ENCODE measurements at regions not wholly inside any gene's neighbourhood (a gene's known extent, or its start where the extent isn't known, plus 50 kb on each side); places are given as distances from the start of the nearest gene placed in this dataset.

- Histone ChIP-seq H3K27ac (ENCODE audit: low read length) (no peak overlapping the region), H3K9ac (ENCODE audit: low read length) (no peak overlapping the region), H3K4me3 (ENCODE audit: low read length) (no peak overlapping the region), H3F3A (ENCODE audit: insufficient read depth, low read length) (no peaks in the 10 kb centered on the region), H3K9me3 (replicated peaks; ENCODE audit: insufficient read depth, low read length) (no peaks in the 10 kb centered on the region; the same call in 1 of the 2 replicates), H3K79me2 (ENCODE audit: low read length) (no peaks in the 10 kb centered on the region), H2AFZ (ENCODE audit: low read length) (no peak overlapping the region), H3K9me2 (replicated peaks; ENCODE audit: insufficient read depth, low read length) (no peaks in the 10 kb centered on the region), H4K20me1 (ENCODE audit: insufficient read depth, low read length) (no peaks in the 10 kb centered on the region), H3K4me2 (ENCODE audit: low read depth, low read length) (no peak overlapping the region), H3K4me1 (ENCODE audit: low read length) (no peaks in the 10 kb centered on the region), H3K27me3 (replicated peaks; ENCODE audit: insufficient read depth, low read length) (no peaks in the 10 kb centered on the region), H3K36me3 (replicated peaks; ENCODE audit: insufficient read depth, low read length) (no peaks in the 10 kb centered on the region)
- no peak for DNase-seq
- no peak for TF ChIP-seq EZH2 (optimal IDR thresholded peaks at IDR 0.05; ENCODE audit: low read depth, low read length)
- TF ChIP-seq EZH2phosphoT487 (IDR thresholded peaks at IDR 0.05; ENCODE audit: low read length), result no peak
- TF ChIP-seq CTCF (IDR thresholded peaks at IDR 0.05; ENCODE audit: low read length), result no peak
Observed at GRCh38 chr5:3893975-3894374, 298.3 kb downstream of the IRX1 start.

GRCh38 chr5:3896098-3896497 is 300.5 kb downstream of the IRX1 start:
- Histone ChIP-seq H3K79me2 (ENCODE audit: low read length) (no peaks in the 10 kb centered on the region), H3K9me3 (replicated peaks; ENCODE audit: insufficient read depth, low read length) (no peaks in the 10 kb centered on the region; the same call in 1 of the 2 replicates), H3K9ac (ENCODE audit: low read length) (no peak overlapping the region), H3K27me3 (replicated peaks; ENCODE audit: insufficient read depth, low read length) (no peaks in the 10 kb centered on the region), H3K9me2 (replicated peaks; ENCODE audit: insufficient read depth, low read length) (no peaks in the 10 kb centered on the region), H3F3A (ENCODE audit: insufficient read depth, low read length) (no peaks in the 10 kb centered on the region), H3K4me2 (ENCODE audit: low read depth, low read length) (no peak overlapping the region), H3K4me1 (ENCODE audit: low read length) (no peaks in the 10 kb centered on the region), H2AFZ (ENCODE audit: low read length) (no peak overlapping the region), H3K36me3 (replicated peaks; ENCODE audit: insufficient read depth, low read length) (no peaks in the 10 kb centered on the region), H3K27ac (ENCODE audit: low read length) (no peak overlapping the region), H3K4me3 (ENCODE audit: low read length) (no peak overlapping the region), H4K20me1 (ENCODE audit: insufficient read depth, low read length) (no peaks in the 10 kb centered on the region)
- DNase-seq, result no peak
- TF ChIP-seq CTCF (IDR thresholded peaks at IDR 0.05; ENCODE audit: low read length), result no peak
- no peak for TF ChIP-seq EZH2phosphoT487 (IDR thresholded peaks at IDR 0.05; ENCODE audit: low read length)
- no peak for TF ChIP-seq EZH2 (optimal IDR thresholded peaks at IDR 0.05; ENCODE audit: low read depth, low read length)

GRCh38 chr5:3899093-3899492 is 303.5 kb downstream of the IRX1 start:
- no peaks in the 10 kb centered on the region for H3K9me3 ChIP-seq (replicated peaks; ENCODE audit: insufficient read depth, low read length)
- DNase-seq, result no peak
- TF ChIP-seq EZH2phosphoT487 (IDR thresholded peaks at IDR 0.05; ENCODE audit: low read length) (no peak), CTCF (IDR thresholded peaks at IDR 0.05; ENCODE audit: low read length) (no peak), EZH2 (optimal IDR thresholded peaks at IDR 0.05; ENCODE audit: low read depth, low read length) (no peak)
- H3K4me2 ChIP-seq (ENCODE audit: low read depth, low read length), result no peak overlapping the region
- no peaks in the 10 kb centered on the region for H3K27me3 ChIP-seq (replicated peaks; ENCODE audit: insufficient read depth, low read length)
- no peaks in the 10 kb centered on the region for H3K79me2 ChIP-seq (ENCODE audit: low read length)
- no peaks in the 10 kb centered on the region for H3K9me2 ChIP-seq (replicated peaks; ENCODE audit: insufficient read depth, low read length)
- no peaks in the 10 kb centered on the region for H4K20me1 ChIP-seq (ENCODE audit: insufficient read depth, low read length)
- H2AFZ ChIP-seq (ENCODE audit: low read length), result no peak overlapping the region
- H3F3A ChIP-seq (ENCODE audit: insufficient read depth, low read length), result no peaks in the 10 kb centered on the region
- no peak overlapping the region for H3K4me3 ChIP-seq (ENCODE audit: low read length)
- H3K36me3 ChIP-seq (replicated peaks; ENCODE audit: insufficient read depth, low read length), result no peaks in the 10 kb centered on the region
- no peak overlapping the region for H3K27ac ChIP-seq (ENCODE audit: low read length)
- no peaks in the 10 kb centered on the region for H3K4me1 ChIP-seq (ENCODE audit: low read length)
- no peak overlapping the region for H3K9ac ChIP-seq (ENCODE audit: low read length)

Data from MM.1S (cell line).